ENCODE measurements at regions not wholly inside any gene's neighbourhood (a gene's known extent, or its start where the extent isn't known, plus 50 kb on each side); places are given as distances from the start of the nearest gene placed in this dataset.

- no peaks in the 10 kb centered on the region for H3K36me3 Mint-ChIP-seq (ENCODE audit: low read depth)
- TF ChIP-seq CTCF (conservative IDR thresholded peaks at IDR 0.05), result no peak
- no peaks in the 10 kb centered on the region for H3K27me3 Mint-ChIP-seq (ENCODE audit: insufficient read depth)
- H3K36me3 ChIP-seq (ENCODE audit: control insufficient read depth, insufficient read depth, low read length), result no peaks in the 10 kb centered on the region
- H3K4me3 ChIP-seq (ENCODE audit: low read length), result no peak overlapping the region
- no peaks in the 10 kb centered on the region for H3K4me1 ChIP-seq (ENCODE audit: control insufficient read depth, insufficient read depth, low read length)
- no peaks in the 10 kb centered on the region for H3K27me3 ChIP-seq (ENCODE audit: control insufficient read depth, insufficient read depth, low read length, poor library complexity, severe bottlenecking)
- H3K9ac ChIP-seq (ENCODE audit: extremely low read depth, low read length, poor library complexity, severe bottlenecking), result no peak overlapping the region
- peaks cover 15% of the 10 kb centered on the region for H3K4me1 Mint-ChIP-seq
- H3K27ac Mint-ChIP-seq, result no peak overlapping the region
- no peak for DNase-seq
- 60 to 78% methylated on average over 1 to 3 of the region's 3 CpGs for WGBS, 2 experiments (ENCODE audit: insufficient coverage in 1 of 2, insufficient read length in 1 of 2)
- no peak overlapping the region for H3K4me3 Mint-ChIP-seq
- H3K27ac ChIP-seq (ENCODE audit: low read depth, low read length), result no peak overlapping the region
- no peaks in the 10 kb centered on the region for H3K9me3 ChIP-seq (ENCODE audit: control insufficient read depth, low read length)
- H3K9me3 Mint-ChIP-seq, result no peaks in the 10 kb centered on the region
These were observed 181.3 kb downstream of the LIG4 start for GRCh38 chr13:108033800-108034707.

GRCh38 chr13:108031865-108032264 lies 183.5 kb downstream of the LIG4 start:
- H3K9me3 Mint-ChIP-seq, result no peaks in the 10 kb centered on the region
- peaks cover 21% of the 10 kb centered on the region for H3K4me1 Mint-ChIP-seq
- Histone ChIP-seq H3K9me3 (ENCODE audit: control insufficient read depth, low read length) (no peaks in the 10 kb centered on the region), H3K27me3 (ENCODE audit: control insufficient read depth, insufficient read depth, low read length, poor library complexity, severe bottlenecking) (no peaks in the 10 kb centered on the region), H3K27ac (ENCODE audit: low read depth, low read length) (no peak overlapping the region), H3K4me3 (ENCODE audit: low read length) (no peak overlapping the region), H3K4me1 (ENCODE audit: control insufficient read depth, insufficient read depth, low read length) (no peaks in the 10 kb centered on the region), H3K36me3 (ENCODE audit: control insufficient read depth, insufficient read depth, low read length) (no peaks in the 10 kb centered on the region), H3K9ac (ENCODE audit: extremely low read depth, low read length, poor library complexity, severe bottlenecking) (no peak overlapping the region)
- no peaks in the 10 kb centered on the region for H3K36me3 Mint-ChIP-seq (ENCODE audit: low read depth)
- TF ChIP-seq CTCF (conservative IDR thresholded peaks at IDR 0.05), result no peak
- no peak overlapping the region for H3K4me3 Mint-ChIP-seq
- no peak for DNase-seq
- H3K27me3 Mint-ChIP-seq (ENCODE audit: insufficient read depth), result no peaks in the 10 kb centered on the region
- H3K27ac Mint-ChIP-seq, result no peak overlapping the region
- WGBS, 2 experiments (ENCODE audit: insufficient coverage in 1 of 2, insufficient read length in 1 of 2), result 77 to 84% methylated on average over 5 of the region's 5 CpGs

- 91% methylated on average over 1 of the region's 1 CpG; no CpG with 5 or more reads in 1 of the 2 experiments for WGBS, 2 experiments (ENCODE audit: insufficient coverage in 1 of 2, insufficient read length in 1 of 2)
These were observed 184.6 kb downstream of the LIG4 start for GRCh38 chr13:108030769-108031168.

More at GRCh38 chr13:108030769-108031168, 184.6 kb downstream of the LIG4 start:
- Histone ChIP-seq H3K4me1 (ENCODE audit: control insufficient read depth, insufficient read depth, low read length) (no peaks in the 10 kb centered on the region), H3K36me3 (ENCODE audit: control insufficient read depth, insufficient read depth, low read length) (no peaks in the 10 kb centered on the region), H3K9me3 (ENCODE audit: control insufficient read depth, low read length) (no peaks in the 10 kb centered on the region), H3K27ac (ENCODE audit: low read depth, low read length) (no peak overlapping the region), H3K9ac (ENCODE audit: extremely low read depth, low read length, poor library complexity, severe bottlenecking) (no peak overlapping the region), H3K27me3 (ENCODE audit: control insufficient read depth, insufficient read depth, low read length, poor library complexity, severe bottlenecking) (no peaks in the 10 kb centered on the region), H3K4me3 (ENCODE audit: low read length) (no peak overlapping the region)
- Mint-ChIP-seq H3K9me3 (no peaks in the 10 kb centered on the region), H3K27me3 (ENCODE audit: insufficient read depth) (no peaks in the 10 kb centered on the region), H3K4me3 (no peak overlapping the region), H3K27ac (no peak overlapping the region), H3K36me3 (ENCODE audit: low read depth) (no peaks in the 10 kb centered on the region), H3K4me1 (peaks cover 22% of the 10 kb centered on the region)
- no peak for TF ChIP-seq CTCF (conservative IDR thresholded peaks at IDR 0.05)
- DNase-seq, result no peak
